HG03571 (cell line): ENCODE measurements at regions not wholly inside any gene's neighbourhood (a gene's known extent, or its start where the extent isn't known, plus 50 kb on each side); places are given as distances from the start of the nearest gene placed in this dataset.

Experiments
- ATAC-seq: cut with Tn5 transposase; IDR thresholded peaks from one replicate; pipeline ENCODE4 v1.9.1; 2021; ENCODE audit not compliant: unreplicated experiment

DNA sequence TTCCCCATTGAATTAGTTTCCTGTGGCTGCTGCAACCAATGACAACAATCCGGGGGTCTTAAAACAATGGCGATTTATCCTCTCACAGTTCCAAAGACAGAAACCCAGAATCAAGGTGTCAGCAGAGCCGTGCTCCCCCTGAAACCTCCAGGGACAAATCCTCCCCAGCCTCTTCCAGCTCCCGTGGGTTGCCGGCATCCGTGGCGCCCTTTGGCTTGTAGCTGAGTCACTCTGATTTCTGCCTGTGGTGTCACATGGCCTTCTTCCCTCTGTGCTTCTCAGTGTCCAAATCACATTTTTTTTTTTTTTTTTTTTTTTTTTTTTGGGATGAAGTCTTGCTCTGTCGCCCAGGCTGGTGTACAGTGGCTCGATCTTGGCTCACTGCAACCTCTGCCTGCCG lies 64.5 kb upstream of the STX18 start:
- no peak for ATAC-seq

DNA sequence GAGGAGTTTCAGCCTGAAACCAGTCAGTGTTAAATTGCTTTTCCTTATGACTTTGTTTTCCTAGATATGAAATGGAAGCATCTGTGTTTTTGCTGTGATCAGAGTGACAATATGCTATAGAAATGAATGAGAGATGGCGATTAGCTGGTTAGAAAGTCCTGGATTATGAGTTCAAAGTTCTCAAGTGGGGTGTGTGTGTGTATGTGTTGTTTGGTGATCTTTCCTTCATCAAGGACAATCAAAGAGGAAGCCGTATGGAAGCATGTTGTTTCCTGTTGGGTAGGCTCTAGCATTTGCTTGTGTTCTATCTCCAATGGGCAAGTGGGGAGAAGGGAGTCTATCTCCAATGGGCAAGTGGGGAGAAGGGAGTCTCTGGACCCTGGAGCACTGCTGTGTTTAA lies 64.0 kb upstream of the STX18 start:
- ATAC-seq = no peak

DNA sequence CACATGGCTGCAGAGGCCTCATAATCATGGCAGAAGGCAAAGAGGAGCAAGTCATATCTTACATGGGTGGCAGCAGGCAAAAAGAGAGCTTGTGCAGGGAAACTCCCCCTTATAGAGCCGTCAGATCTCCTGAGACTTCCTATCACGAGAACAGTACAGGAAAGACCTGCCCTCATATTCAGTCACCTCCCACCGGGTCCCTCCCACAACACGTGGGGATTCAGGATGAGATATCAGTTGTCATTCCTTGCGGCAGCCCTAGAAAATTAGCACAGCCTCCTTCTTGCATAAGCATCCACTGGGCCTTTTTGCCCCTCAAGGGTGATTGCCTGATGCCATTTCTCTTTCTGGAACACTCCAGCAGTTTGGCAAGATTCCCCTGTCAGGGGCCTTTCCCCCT lies 61.7 kb upstream of the STX18 start:
- ATAC-seq = no peak

DNA sequence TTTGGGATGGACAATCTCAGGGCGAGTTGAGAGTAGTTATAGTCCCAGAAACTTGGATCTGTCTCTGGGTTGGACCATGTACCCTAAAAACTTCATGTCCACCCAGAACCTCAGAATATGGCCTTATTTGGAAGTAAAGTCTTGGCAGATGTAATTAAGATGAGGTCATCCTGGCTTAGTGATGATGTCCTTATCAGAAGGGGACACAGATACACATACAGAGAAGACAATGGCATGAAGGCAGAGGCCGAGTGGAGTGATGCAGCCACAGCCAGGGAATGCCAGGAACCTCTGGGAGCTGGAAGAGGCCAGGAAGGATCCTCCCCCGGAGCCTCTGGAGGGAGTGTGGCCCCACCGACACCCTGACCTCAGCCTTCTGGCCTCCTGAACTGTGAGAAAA lies 61.2 kb upstream of the STX18 start:
- no peak for ATAC-seq

DNA sequence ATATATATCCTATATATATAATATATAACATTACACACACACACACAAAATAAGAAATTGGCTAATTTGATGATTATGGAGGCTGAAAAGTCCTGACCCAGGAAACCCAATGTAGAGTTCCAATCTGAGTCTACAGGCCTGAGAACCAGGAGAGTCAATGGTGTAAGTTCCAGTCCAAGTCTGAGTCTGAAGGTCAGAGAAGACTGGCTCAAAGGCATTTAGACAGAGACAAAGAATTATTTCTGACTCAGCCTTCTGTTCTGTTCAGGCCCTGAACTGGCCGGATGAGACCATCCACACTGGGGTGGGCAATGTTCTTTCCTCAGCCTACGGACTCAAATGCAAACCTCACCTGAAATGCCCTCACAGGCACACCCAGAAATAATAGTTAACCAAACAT lies 60.6 kb upstream of the STX18 start:
- ATAC-seq = no peak

DNA sequence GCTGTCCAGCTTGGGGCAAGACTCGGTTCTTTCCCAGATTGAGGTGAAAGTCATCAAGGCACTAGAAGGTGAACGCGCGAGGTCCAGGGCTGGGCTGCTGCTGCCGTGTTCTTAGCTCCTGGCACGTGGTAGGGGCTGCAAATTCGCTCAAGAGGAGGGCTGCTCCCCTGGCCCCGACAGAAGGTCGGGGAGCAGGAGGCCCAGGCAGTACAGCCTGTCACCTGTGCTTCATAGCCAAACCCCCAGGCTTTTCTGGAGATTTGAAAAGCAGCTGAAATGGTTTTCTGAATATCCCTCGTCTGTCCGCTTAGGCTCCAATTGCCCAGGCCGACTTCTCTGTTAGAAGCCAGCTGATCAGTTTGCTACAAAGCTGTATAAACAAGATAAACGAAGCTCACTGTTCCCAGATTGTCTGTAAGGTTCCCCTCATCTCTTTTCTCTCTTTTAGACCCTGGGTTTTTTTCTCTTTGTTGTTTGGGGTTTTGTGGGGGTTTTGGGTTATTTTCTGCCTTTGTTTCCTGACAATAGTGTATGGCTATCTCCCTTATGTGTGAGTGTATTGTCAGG lies 60.0 kb upstream of the STX18 start:
- ATAC-seq = no peak

DNA sequence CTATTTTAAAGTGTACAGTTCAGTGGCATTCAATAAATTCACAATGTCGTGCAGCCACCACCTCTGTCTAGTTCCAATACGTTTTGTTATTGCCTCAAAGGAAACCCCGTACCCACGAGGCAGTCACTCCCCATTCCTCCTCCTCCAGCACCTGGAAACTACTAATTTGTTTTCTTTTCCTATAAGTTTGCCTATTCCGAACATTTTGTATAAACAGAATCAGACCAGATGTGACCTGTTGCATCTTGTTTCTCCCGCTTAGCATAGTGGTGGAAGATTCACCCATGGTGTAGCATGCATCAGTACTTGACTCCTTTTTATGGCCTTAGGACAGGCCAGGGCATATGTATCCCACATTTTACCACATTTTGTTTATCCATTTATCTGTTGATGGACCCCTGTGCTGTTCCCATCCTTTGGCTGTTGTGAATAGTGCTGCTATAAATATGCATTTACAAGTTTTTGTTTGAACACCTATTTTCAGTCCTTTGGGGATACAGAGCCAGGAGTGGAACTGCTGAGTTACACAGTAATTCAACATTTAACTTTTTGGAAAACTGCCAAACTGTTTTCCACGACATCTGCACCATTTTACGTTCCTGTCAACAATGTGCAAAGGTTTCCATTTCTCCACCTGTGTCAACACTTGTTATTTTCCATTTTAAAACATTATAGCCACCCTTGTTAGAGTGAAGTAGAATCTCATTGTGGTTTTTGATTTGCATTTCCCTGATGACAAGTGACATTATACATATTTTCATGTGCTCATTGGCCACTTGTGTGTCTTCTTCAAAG lies 57.8 kb upstream of the STX18 start:
- no peak for ATAC-seq

DNA sequence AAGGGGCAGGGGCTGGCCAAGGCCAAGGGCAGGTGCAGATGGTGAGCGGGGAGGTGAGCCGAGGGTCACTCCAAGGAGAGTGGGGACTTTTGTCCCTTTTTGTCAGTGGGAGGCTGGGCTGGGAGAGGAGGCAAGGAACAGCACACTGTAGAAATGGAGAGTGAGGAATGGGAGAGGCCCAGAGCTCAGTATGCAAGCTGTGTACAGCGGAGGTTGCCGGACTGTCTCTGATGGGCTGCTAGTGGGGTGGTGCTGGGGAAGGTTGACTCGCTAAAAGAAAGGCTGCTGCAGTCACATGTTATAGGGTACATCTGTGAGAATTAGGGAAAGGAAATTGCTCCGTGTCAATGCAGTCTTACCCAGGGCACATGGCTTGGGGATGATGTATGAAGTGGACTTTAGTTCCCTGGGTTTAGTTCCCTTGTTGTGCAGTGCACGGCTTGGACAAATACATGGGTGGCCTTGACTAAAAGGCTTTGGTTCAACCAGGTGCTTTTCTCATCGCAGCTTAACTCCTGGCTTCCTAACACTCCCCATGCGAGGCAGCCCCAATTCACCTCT lies 57.1 kb upstream of the STX18 start:
- ATAC-seq = no peak

DNA sequence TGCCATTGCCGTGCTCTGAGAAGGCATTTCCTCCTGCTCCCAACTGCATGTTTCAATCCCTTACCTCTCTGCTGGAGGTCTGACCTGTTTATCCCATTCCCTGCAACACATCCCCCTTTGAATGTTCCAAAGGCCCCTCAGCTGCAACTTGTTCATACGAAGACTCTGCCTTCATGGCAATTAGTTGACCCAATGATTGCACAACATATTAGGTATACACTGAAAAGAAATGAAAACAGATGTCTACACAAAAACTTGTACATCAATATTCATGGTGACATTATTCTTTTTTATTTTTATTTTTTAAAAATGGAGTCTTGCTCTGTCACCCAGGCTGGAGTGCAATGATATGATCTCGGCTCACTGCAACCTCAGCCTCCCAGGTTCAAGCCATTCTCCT lies 54.9 kb upstream of the STX18 start:
- no peak for ATAC-seq

DNA sequence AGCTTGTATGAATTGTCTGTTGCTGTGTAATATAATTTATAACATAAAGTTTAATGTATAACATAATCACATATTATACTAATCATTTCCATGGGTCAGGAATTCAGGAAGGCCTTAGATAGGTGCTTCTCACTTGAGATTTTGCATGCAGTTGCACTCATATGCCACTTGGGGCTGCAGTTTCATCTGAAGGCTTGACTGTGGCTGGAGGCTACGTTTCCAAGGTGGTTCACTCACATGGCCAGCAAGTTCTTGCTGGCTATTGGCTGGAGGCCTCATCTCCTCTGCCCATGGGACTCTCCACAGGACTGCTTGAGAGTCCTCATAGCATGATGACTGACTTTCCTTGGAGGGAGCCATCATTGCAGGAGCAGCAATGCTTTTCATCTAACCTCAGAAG lies 53.4 kb upstream of the STX18 start:
- no peak for ATAC-seq

DNA sequence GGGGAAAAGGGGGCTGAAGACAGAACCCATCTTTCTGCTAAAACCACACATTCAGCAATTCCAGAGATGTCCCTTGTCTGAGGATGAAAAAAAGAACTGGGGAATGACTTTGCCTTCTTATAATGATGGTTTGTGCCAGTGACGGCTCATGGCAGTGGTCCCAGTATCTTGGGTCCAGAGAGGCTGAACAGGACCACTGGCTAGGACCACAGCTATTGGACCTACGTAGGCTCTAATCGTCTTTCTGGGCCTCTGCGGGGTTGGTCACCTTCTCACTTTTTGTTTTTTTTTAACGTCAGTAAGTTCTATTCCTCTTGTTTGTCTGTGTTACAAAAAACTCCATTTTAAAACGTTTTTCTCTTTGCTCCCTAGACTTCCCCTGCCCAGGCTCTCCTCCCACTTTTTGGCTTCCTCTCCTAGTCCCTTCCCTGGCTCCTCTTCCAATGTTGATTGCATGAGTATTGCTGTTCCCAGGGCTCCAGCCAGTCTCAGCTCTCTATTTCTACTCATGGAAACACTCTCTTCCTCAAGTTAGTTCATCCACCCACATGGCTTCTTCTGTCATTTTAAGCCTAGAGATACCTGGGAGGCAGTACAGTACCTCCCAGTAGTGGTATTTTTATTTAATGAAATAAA lies 52.6 kb upstream of the STX18 start:
- no peak for ATAC-seq

DNA sequence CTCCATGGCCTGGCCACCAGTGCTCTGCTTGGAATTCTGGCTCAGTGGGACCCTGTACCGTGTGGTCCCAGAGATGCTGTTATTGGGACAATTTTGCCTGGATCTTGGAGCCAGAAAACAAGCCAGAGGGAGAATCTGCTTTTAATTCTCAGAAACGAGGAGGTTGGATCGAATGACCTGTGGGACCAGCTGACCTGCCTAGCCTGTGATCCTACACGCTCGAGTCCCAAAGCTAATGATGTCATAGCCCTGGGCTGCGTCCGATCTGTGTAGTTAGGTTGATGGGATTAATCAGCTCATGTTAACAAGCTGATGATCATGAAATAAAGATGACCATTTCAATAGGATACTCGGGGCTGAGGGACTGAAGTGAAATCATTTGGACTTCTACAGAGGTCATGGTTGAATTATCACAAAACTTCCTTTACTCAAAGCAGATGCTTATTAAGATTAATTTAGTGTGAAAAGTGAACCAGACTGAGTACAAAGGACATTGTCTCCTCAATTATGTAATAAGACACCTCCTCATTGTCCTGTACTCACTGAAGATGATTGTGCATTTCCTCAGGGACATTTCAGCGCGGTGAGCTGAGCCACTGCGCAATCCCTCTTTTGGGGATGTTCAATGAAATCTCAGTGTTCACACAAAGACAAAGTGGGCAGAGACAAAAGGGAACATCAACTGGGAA lies 51.9 kb upstream of the STX18 start:
- no peak for ATAC-seq

DNA sequence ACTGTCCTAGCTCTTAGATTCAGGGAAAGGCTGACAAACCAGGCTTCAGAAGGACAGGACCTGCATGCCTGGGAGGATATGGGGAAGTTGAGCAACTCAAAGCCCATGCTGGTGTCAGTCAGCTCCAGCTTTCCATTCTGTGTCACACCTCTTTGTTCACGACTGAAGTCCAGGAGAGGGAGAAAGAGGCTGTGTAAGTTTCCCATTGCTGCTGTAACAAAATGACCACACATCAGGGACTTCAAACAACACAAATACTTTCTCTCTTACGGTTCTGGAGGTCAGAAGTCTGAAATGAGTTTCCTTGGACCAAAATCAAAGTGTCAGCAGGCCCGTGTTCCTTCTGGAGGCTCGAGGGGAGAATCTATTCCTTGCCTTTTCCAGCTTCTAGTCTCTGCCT lies 50.6 kb upstream of the STX18 start:
- no peak for ATAC-seq
